ENCODE measurements at regions not wholly inside any gene's neighbourhood (a gene's known extent, or its start where the extent isn't known, plus 50 kb on each side); places are given as distances from the start of the nearest gene placed in this dataset.

- TF ChIP-seq CTCF (conservative IDR thresholded peaks at IDR 0.05 in 1 of 2, IDR thresholded peaks at IDR 0.05 in 1 of 2; ENCODE audit: low read depth in 1 of 2, low read length in 2 of 2) = no peak
- TF ChIP-seq EZH2 (IDR thresholded peaks at IDR 0.05; ENCODE audit: low read length, missing control alignments) = no peak
These were observed 110.7 kb upstream of the IL12A start for GRCh38 chr3:159877924-159878323.
